ENCODE measurements at regions not wholly inside any gene's neighbourhood (a gene's known extent, or its start where the extent isn't known, plus 50 kb on each side); places are given as distances from the start of the nearest gene placed in this dataset.
"Not testable (repeated sequence)": the region's sequence is repeated elsewhere in the genome, so short reads cannot be mapped to it uniquely, and the experiment has no call there.

DNA sequence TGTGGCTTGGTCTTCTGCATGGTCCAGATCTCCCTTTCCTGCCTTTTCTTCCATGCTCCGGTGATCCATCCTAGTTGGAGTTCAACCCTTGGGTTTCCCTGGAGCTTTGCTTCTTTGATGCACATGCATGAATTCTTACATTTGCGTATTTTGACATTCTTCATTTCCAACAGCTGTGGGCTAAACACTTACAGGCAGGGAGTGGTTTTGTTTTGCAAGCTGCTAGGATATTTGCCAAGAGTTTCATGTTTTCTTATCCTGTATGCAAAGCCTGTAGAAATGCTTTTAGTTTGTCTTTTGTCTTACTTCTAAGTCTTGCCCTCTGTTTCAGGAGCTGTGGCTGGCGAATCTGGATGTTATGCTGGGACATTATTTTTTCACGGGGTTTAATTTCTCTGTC lies 90.3 kb upstream of the PAXBP1 start:
- DNase-seq (ENCODE audit: low read depth), result peak; percentile 67
- TF ChIP-seq, protein P1, sequence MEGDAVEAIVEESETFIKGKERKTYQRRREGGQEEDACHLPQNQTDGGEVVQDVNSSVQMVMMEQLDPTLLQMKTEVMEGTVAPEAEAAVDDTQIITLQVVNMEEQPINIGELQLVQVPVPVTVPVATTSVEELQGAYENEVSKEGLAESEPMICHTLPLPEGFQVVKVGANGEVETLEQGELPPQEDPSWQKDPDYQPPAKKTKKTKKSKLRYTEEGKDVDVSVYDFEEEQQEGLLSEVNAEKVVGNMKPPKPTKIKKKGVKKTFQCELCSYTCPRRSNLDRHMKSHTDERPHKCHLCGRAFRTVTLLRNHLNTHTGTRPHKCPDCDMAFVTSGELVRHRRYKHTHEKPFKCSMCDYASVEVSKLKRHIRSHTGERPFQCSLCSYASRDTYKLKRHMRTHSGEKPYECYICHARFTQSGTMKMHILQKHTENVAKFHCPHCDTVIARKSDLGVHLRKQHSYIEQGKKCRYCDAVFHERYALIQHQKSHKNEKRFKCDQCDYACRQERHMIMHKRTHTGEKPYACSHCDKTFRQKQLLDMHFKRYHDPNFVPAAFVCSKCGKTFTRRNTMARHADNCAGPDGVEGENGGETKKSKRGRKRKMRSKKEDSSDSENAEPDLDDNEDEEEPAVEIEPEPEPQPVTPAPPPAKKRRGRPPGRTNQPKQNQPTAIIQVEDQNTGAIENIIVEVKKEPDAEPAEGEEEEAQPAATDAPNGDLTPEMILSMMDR (IDR thresholded peaks at IDR 0.05; ENCODE audit: insufficient read depth, low read length), result no peak
- no peak overlapping the region for H3K4me3 ChIP-seq (ENCODE audit: low read depth, low read length)

DNA sequence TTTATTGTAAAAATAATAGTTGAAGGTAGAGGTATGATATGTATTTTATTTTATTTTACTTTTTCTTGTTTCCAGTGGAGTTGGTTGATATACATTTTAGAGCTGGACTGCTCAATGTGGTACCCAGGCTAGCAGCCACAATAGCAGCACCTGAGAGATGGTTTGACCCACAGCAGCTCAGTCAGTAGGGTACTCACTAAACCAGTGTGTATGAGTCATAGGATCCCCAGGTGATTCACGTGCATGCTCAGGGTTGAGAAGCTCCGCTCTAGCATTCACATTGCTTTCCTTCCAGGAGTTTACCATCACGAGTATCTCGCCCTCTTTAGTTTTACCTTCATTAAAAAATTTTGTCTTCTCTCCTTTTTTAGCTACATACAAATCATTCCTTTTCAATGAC lies 96.0 kb upstream of the PAXBP1 start:
- H3K4me3 ChIP-seq (ENCODE audit: low read depth, low read length), result no peak overlapping the region
- no peak for DNase-seq (ENCODE audit: low read depth)
- TF ChIP-seq, protein P1 (IDR thresholded peaks at IDR 0.05; ENCODE audit: insufficient read depth, low read length), result no peak

DNA sequence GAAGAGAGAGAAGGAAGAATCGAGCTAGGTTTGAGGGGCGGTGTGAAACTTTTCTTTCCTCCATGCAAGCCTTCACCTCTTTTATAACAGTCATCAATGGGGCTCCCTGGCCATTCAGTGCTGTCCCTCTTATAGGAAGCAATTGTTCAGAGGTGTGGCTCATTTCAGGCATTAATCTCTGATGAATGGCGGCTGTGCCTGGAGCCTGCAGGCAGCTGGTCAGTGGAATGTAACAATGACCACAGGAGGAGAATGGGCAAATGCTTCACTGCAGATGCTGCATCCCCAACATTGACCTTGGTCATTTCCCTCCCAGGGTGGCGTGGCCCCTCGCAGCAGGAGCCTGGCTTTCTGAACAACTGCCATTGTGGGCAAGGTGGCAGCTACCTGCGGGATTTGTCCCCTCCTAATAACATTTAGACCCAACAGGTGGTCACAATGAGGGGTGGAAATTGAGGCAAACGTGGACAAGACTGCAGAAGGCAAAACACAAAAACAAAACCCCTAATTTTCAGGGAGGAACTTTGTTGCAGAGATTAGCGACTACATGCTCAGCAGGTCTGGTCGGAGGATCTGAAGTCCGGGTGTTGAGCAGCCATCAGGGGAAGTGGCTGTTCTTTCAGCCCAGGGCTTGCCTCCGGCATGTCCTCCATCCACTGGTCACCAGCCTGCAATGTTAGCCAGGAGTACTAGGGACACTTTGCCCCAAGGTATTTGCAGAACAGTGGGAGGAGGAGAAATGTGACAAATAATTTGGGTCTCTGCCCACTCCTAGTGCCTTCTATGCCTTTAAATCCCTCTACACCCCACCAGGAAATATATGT lies 97.3 kb upstream of the PAXBP1 start:
- DNase-seq (ENCODE audit: low read depth), result no peak
- no peak overlapping the region for H3K4me3 ChIP-seq (ENCODE audit: low read depth, low read length)
- TF ChIP-seq, protein P1 (IDR thresholded peaks at IDR 0.05; ENCODE audit: insufficient read depth, low read length), result no peak

DNA sequence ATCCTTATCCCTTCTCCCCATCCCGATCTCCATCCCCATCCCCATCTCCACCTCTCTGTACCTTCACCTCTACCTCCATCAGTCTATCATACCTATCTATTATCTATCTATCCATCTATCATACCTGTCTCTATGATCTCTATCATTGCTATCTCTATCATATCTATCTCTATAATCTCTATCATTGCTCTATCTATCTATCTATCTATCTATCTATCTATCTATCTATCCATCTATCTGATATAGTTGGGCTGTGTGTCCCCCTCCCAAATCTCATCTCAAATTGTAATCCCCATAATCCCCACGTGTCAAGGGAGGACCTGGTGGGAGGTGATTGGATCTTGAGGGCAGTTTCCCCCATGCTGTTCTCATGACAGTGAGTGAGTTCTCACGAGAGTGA lies 97.9 kb upstream of the PAXBP1 start:
- TF ChIP-seq, protein P1 (IDR thresholded peaks at IDR 0.05; ENCODE audit: insufficient read depth, low read length), result no peak
- DNase-seq (ENCODE audit: low read depth), result no peak

DNA sequence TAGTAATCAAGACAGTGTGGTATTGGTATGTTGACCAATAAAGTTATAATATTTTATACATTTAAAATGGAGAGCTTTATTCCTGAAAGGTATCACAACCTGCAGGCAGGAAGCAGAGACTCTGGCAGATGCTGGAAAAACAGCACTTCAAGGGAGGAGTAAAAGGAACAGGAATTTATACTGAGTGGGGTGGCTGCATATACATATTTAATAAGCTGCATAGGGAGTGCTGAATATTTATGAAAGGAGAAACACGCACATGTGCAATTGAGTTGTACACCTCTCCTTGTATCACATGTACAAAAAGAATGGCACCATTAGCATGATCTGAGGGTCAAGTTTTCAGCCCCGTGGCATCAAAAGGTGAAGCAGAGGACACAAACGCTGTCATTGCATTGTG lies 104.9 kb upstream of the PAXBP1 start:
- DNase-seq (ENCODE audit: low read depth), result no peak
- H3K4me3 ChIP-seq (ENCODE audit: low read depth, low read length), result no peak overlapping the region
- TF ChIP-seq, protein P1 (IDR thresholded peaks at IDR 0.05; ENCODE audit: insufficient read depth, low read length), result no peak

More for the DNA sequence above, 97.9 kb upstream of the PAXBP1 start:
- no peak overlapping the region for H3K4me3 ChIP-seq (ENCODE audit: low read depth, low read length)

DNA sequence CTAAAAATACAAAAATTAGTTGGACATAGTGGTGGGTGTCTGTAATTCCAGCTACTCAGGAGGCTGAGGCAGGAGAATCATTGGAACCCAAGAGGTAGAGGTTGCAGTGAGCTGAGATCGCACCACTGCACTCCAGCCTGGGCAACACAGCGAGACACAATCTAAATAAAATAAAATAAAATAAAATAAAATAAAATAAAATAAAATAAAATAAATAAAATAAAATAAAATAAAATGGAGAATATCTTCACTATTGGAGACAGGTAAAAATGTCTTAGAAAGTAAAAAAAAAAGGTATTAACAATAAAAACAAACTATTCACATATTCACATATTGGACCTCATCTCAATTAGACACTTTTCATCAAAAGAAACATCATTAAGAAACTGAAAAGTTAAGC lies 106.3 kb upstream of the PAXBP1 start:
- H3K4me3 ChIP-seq (ENCODE audit: low read depth, low read length), result not testable (repeated sequence)

GRCh38 chr21:32878661-32879060 lies 107.1 kb upstream of the PAXBP1 start:
- DNase-seq (ENCODE audit: low read depth), result no peak
- TF ChIP-seq, protein P1 (IDR thresholded peaks at IDR 0.05; ENCODE audit: insufficient read depth, low read length), result no peak
- no peak overlapping the region for H3K4me3 ChIP-seq (ENCODE audit: low read depth, low read length)

More for the DNA sequence above, 106.3 kb upstream of the PAXBP1 start:
- not testable (repeated sequence) for DNase-seq (ENCODE audit: low read depth)

Data from fibroblast of the aortic adventitia (primary cell).